GM12878 (cell line): ENCODE measurements at regions not wholly inside any gene's neighbourhood (a gene's known extent, or its start where the extent isn't known, plus 50 kb on each side); places are given as distances from the start of the nearest gene placed in this dataset.

ENCODE experiments used
- ATAC-seq: fragments of 200-7000 bp; cut with Tn5 transposase; 3 replicates; pipeline ENCODE4 v1.9.1; 2020; ENCODE audit warnings: mild to moderate bottlenecking, moderate library complexity
- BruUV-seq: library from RNA; stranded (reverse); fragments of 400-500 nt; replicated peaks from 2 replicates; lab custom pipeline; 2021; lab: Mats Ljungman, UMichigan
- CTCF ChIA-PET: fragments of 300-600 bp; sonication (Branson Sonifier 250); formaldehyde crosslinking; extraction: SDS; loops from one replicate; lab custom pipeline; 2021; ENCODE audit warnings: inconsistent platforms; lab: Yijun Ruan, JAX
- POLR2A ChIA-PET: fragments of 350-600 bp; formaldehyde crosslinking; extraction: SDS; loops from one replicate; lab custom pipeline; 2021; ENCODE audit warnings: inconsistent platforms; lab: Charles Lee
- RAD21 ChIA-PET: fragments of 300-600 bp; sonication (Branson Sonifier 250); formaldehyde crosslinking; loops from one replicate; lab custom pipeline; 2023; ENCODE audit warnings: antibody characterized with exemption; ENCODE audit not compliant: unreplicated experiment; lab: Charles Lee
- SMC1A ChIA-PET: fragments of 300-600 bp; sonication (Branson Sonifier 250); formaldehyde crosslinking; loops from one replicate; lab custom pipeline; 2023; ENCODE audit not compliant: unreplicated experiment, uncharacterized antibody; lab: Charles Lee
- DNase-seq: peaks from one replicate; pipeline ENCODE4 v3.0.0-alpha.2; 2011; ENCODE audit warnings: low read depth, low spot score
- FAIRE-seq: peaks from 3 replicates; lab custom pipeline; 2011; peaks lifted over from hg19 to GRCh38; lab: Jason Lieb, UNC
- H2AFZ ChIP-seq: 2 replicates; pipeline ENCODE4 v1.6.0; 2011; ENCODE audit warnings: low read depth, low read length, control low read depth; ENCODE audit not compliant: control insufficient read depth
- H3K27ac ChIP-seq: 2 replicates; pipeline ENCODE4 v1.5.1; 2011; ENCODE audit warnings: control low read depth; ENCODE audit not compliant: control insufficient read depth, insufficient read depth
- H3K27me3 ChIP-seq, 2 experiments: replicated peaks in 1 of 2; 2 replicates each; pipeline versions ENCODE4 v1.6.0 to v1.6.1; 2011; ENCODE audit warnings: low read length in 1 of 2; ENCODE audit not compliant: control insufficient read depth in 2 of 2, insufficient read depth in 2 of 2
- H3K36me3 ChIP-seq, 2 experiments: 2 replicates each; pipeline ENCODE4 v1.5.1; 2011; ENCODE audit warnings: low read length in 1 of 2; ENCODE audit not compliant: control insufficient read depth in 2 of 2, insufficient read depth in 2 of 2
- H3K4me1 ChIP-seq: 2 replicates; pipeline ENCODE4 v1.6.1; 2011; ENCODE audit warnings: mild to moderate bottlenecking, low read length, moderate library complexity, mixed read lengths; ENCODE audit not compliant: control insufficient read depth, insufficient read depth
- H3K4me2 ChIP-seq: 2 replicates; pipeline ENCODE4 v1.6.0; 2011; ENCODE audit warnings: control low read depth; ENCODE audit not compliant: control insufficient read depth, insufficient read depth
- H3K4me3 ChIP-seq: fragments of 200-600 bp; sonication (generic); 2 replicates; pipeline ENCODE4 v1.5.1; 2016
- H3K79me2 ChIP-seq: 2 replicates; pipeline ENCODE4 v1.6.0; 2011; ENCODE audit warnings: low read length; ENCODE audit not compliant: control insufficient read depth, insufficient read depth
- H3K9ac ChIP-seq: 2 replicates; pipeline ENCODE4 v1.8.0; 2011; ENCODE audit warnings: low read length, control low read depth, mixed read lengths; ENCODE audit not compliant: control insufficient read depth, insufficient read depth
- H3K9me3 ChIP-seq: replicated peaks from 3 replicates; pipeline ENCODE4 v1.5.1; 2011; ENCODE audit warnings: mild to moderate bottlenecking, low read length; ENCODE audit not compliant: control insufficient read depth, insufficient read depth
- H4K20me1 ChIP-seq: 2 replicates; pipeline ENCODE4 v1.6.0; 2011; ENCODE audit not compliant: control insufficient read depth, insufficient read depth
- BCLAF1 ChIP-seq: fragments of 450-650 bp; IDR thresholded peaks from 2 replicates; pipeline ENCODE4 v1.6.1; 2017; ENCODE audit warnings: antibody characterized with exemption, mild to moderate bottlenecking, moderate library complexity
- CHD4 ChIP-seq: fragments of 200-600 bp; sonication (generic); IDR thresholded peaks from 2 replicates; pipeline ENCODE4 v1.6.1; 2016; ENCODE audit warnings: mild to moderate bottlenecking
- MTA3 ChIP-seq: IDR thresholded peaks from 2 replicates; pipeline ENCODE4 v1.6.1; 2012; ENCODE audit warnings: low read length, inconsistent platforms, borderline replicate concordance
- RAD51 ChIP-seq: fragments of 450-650 bp; IDR thresholded peaks from 2 replicates; pipeline ENCODE4 v1.6.1; 2016; ENCODE audit warnings: moderate library complexity, mild to moderate bottlenecking, inconsistent platforms
- WGBS: methylation state at CpG from one replicate; pipeline ENCODE4 v1.1.6; 2016; ENCODE audit warnings: low lambda C conversion rate; ENCODE audit not compliant: insufficient replicate concordance, insufficient coverage; ENCODE audit errors: missing lambda C conversion rate; 5-methylcytosine and 5-hydroxymethylcytosine counted together
- in situ Hi-C: fragments of 300-500 bp; cut with MboI; formaldehyde crosslinking; loops from 9 replicates; pipeline ENCODE4 v1.14.3; 2018; ENCODE audit warnings: mixed read lengths
- intact Hi-C: fragments of 100-400 bp; cut with micrococcal nuclease; formaldehyde crosslinking; loops from one replicate; pipeline ENCODE4 v1.14.2; 2022; ENCODE audit not compliant: unreplicated experiment
- TF ChIP-seq, protein P1 (sequence below): fragments of 450-650 bp; IDR thresholded peaks from 2 replicates; pipeline ENCODE4 v1.6.1; 2018; ENCODE audit warnings: mild to moderate bottlenecking, low read depth, moderate library complexity; ENCODE audit not compliant: partially characterized antibody

DNA sequence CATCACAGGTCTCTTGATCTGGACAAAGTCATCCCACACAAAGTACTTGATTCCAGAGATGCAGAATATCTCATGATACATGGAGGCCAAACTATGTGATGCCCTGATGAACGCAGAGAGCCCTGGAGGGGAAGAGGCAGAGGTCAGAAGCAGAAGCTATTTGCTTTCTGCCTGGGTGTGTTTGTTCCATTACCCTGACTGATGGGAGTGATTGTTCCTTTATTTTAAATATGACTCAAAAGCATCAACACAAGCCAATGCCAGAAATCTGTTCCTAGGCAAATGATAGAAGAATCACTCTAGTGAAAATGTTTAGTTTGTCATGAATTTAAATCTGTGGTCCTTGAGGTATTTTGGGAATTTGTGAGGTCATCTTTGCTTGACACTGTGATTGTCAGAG, 54.7 kb upstream of the GGTLC1 start:
- TF ChIP-seq RAD51, result no peak
- TF ChIP-seq BCLAF1, result no peak
- TF ChIP-seq, protein P1, sequence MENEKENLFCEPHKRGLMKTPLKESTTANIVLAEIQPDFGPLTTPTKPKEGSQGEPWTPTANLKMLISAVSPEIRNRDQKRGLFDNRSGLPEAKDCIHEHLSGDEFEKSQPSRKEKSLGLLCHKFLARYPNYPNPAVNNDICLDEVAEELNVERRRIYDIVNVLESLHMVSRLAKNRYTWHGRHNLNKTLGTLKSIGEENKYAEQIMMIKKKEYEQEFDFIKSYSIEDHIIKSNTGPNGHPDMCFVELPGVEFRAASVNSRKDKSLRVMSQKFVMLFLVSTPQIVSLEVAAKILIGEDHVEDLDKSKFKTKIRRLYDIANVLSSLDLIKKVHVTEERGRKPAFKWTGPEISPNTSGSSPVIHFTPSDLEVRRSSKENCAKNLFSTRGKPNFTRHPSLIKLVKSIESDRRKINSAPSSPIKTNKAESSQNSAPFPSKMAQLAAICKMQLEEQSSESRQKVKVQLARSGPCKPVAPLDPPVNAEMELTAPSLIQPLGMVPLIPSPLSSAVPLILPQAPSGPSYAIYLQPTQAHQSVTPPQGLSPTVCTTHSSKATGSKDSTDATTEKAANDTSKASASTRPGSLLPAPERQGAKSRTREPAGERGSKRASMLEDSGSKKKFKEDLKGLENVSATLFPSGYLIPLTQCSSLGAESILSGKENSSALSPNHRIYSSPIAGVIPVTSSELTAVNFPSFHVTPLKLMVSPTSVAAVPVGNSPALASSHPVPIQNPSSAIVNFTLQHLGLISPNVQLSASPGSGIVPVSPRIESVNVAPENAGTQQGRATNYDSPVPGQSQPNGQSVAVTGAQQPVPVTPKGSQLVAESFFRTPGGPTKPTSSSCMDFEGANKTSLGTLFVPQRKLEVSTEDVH, result no peak
- TF ChIP-seq CHD4, result no peak
- TF ChIP-seq MTA3, result no peak
- no peaks in the 10 kb centered on the region for H3K4me1 ChIP-seq
- ChIA-PET POLR2A (no interaction called here), RAD21 (no interaction called here), CTCF (no interaction called here), SMC1A (no interaction called here)
- no peaks in the 10 kb centered on the region for H3K9me3 ChIP-seq
- no peak overlapping the region for H3K4me2 ChIP-seq
- H3K27me3 ChIP-seq, result no peaks in the 10 kb centered on the region
- ATAC-seq (no peak), FAIRE-seq (no peak), DNase-seq (no peak)
- in situ Hi-C loops (no loop called here), intact Hi-C loops (no loop called here)
- H3K27ac ChIP-seq, result no peak overlapping the region
- H2AFZ ChIP-seq, result no peak overlapping the region
- no peaks in the 10 kb centered on the region for H3K36me3 ChIP-seq
- WGBS, result 7% methylated on average over 1 of the region's 1 CpG
- no peak overlapping the region for H3K9ac ChIP-seq
- no peaks in the 10 kb centered on the region for H4K20me1 ChIP-seq
- no peaks in the 10 kb centered on the region for H3K79me2 ChIP-seq
- H3K4me3 ChIP-seq, result no peak overlapping the region
- BruUV-seq, result no TSS peak
